ENCODE measurements at regions not wholly inside any gene's neighbourhood (a gene's known extent, or its start where the extent isn't known, plus 50 kb on each side); places are given as distances from the start of the nearest gene placed in this dataset.

- TF ChIP-seq YY1 (tag by site-specific recombination; IDR thresholded peaks at IDR 0.05) = 0 out of 2 replicates have a peak, but pooled peaks have one; percentile 1
- TF ChIP-seq ZFHX2 (tag by site-specific recombination; conservative IDR thresholded peaks at IDR 0.05) = peak; percentile 75; the same call in 1 of the 2 replicates
Measured at GRCh38 chr9:129459547-129460322, 161.2 kb downstream of the C9orf50 start (continued).

DNA sequence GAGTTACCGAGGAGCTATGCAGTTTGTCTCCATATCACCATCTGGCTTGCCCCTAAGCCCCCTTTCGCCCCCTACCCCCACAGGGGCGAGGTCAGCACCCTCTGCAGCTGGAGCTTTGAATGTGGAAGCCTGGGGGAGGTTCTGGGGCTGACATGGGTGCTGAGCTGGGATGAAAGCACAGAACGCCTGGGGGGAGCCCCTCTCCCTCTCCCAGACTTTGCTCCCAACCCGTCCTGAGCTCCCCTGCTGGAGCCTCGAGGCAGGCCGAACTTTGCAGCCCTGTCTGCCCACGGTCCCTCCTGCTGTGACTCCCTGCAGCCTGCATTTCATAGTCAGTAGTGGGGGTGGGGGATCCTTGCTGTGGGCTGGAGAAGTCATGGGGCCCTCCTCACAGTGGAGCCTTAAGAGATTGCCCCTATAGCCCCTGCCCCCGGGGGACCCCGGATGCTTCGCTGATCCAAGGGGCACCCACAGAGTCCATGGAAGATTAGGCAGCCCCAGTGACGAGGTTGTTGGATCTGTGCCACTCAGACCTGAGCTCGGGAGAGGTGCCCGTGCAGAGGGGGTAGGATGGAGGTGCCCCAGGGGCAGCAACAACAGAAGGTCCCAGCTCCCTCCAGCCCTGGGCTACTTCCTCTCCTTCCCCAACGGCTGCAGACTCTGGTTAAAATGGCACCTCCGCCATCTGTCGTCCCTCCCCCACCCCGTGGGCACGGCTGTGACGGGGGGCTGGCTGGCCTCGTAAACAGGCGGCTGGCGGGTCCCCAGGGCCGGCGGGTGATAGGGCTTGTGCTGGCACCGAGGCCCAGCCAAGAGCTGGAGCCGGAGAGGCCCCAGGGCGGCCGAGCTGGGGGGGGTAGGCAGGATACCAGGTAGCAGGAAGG, 162.0 kb downstream of the C9orf50 start:
- ChIA-PET POLR2A (interaction anchor here (0.6 to 3.3 kb wide), 3 partner anchors 37 to 281 kb away, joined by 3 to 56 read pairs (median 21); partner anchors contain the start of gene IER5L), CTCF (interaction anchor here (0.6 to 1.1 kb wide), 4 partner anchors 11 to 319 kb away, joined by 3 to 4 read pairs (median 3); no protein-coding TSS in a partner anchor)
- H3K36me3 ChIP-seq (ENCODE audit: control insufficient read depth in 2 of 2, insufficient read depth in 1 of 2, low read length in 2 of 2) = no peaks in the 10 kb centered on the region
- peak overlapping the region; percentile 1; the same call in 1 of the 2 replicates for H3K27ac ChIP-seq (ENCODE audit: extremely low read depth, low read depth, low read length)
- H3K4me1 ChIP-seq (ENCODE audit: control insufficient read depth, insufficient read depth, low read length) = peaks cover 23% of the 10 kb centered on the region
- no peak overlapping the region for H3K4me3 ChIP-seq (ENCODE audit: low read depth, low read length)
- H3K9me3 ChIP-seq (ENCODE audit: control insufficient read depth, insufficient read depth, low read depth, low read length) = no peaks in the 10 kb centered on the region
- peak; percentile 58 for TF ChIP-seq PRDM10 (tag by site-specific recombination; IDR thresholded peaks at IDR 0.05)
- peak; percentile 73 for TF ChIP-seq GLIS2 (tag by site-specific recombination; IDR thresholded peaks at IDR 0.05)
- TF ChIP-seq, protein P1, sequence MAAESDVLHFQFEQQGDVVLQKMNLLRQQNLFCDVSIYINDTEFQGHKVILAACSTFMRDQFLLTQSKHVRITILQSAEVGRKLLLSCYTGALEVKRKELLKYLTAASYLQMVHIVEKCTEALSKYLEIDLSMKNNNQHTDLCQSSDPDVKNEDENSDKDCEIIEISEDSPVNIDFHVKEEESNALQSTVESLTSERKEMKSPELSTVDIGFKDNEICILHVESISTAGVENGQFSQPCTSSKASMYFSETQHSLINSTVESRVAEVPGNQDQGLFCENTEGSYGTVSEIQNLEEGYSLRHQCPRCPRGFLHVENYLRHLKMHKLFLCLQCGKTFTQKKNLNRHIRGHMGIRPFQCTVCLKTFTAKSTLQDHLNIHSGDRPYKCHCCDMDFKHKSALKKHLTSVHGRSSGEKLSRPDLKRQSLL (tag by site-specific recombination; IDR thresholded peaks at IDR 0.05) = 0 out of 2 replicates have a peak, but pooled peaks have one; percentile 42
- no peak for TF ChIP-seq ZSCAN5A (tag by site-specific recombination; IDR thresholded peaks at IDR 0.05)
- peak; percentile 73 for TF ChIP-seq ZNF600 (tag by site-specific recombination; IDR thresholded peaks at IDR 0.05)
- TF ChIP-seq, protein P2, sequence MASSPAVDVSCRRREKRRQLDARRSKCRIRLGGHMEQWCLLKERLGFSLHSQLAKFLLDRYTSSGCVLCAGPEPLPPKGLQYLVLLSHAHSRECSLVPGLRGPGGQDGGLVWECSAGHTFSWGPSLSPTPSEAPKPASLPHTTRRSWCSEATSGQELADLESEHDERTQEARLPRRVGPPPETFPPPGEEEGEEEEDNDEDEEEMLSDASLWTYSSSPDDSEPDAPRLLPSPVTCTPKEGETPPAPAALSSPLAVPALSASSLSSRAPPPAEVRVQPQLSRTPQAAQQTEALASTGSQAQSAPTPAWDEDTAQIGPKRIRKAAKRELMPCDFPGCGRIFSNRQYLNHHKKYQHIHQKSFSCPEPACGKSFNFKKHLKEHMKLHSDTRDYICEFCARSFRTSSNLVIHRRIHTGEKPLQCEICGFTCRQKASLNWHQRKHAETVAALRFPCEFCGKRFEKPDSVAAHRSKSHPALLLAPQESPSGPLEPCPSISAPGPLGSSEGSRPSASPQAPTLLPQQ (tag by site-specific recombination; IDR thresholded peaks at IDR 0.05) = 0 out of 2 replicates have a peak, but pooled peaks have one; percentile 40
- peak; percentile 77 for TF ChIP-seq ZNF341 (tag by site-specific recombination; IDR thresholded peaks at IDR 0.05; ENCODE audit: low read depth)
- TF ChIP-seq, protein P3, sequence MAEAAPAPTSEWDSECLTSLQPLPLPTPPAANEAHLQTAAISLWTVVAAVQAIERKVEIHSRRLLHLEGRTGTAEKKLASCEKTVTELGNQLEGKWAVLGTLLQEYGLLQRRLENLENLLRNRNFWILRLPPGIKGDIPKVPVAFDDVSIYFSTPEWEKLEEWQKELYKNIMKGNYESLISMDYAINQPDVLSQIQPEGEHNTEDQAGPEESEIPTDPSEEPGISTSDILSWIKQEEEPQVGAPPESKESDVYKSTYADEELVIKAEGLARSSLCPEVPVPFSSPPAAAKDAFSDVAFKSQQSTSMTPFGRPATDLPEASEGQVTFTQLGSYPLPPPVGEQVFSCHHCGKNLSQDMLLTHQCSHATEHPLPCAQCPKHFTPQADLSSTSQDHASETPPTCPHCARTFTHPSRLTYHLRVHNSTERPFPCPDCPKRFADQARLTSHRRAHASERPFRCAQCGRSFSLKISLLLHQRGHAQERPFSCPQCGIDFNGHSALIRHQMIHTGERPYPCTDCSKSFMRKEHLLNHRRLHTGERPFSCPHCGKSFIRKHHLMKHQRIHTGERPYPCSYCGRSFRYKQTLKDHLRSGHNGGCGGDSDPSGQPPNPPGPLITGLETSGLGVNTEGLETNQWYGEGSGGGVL (tag by site-specific recombination; IDR thresholded peaks at IDR 0.05) = peak; percentile 21; the same call in 1 of the 2 replicates
- peak; percentile 35; the same call in 1 of the 2 replicates for TF ChIP-seq IKZF3 (tag by site-specific recombination; IDR thresholded peaks at IDR 0.05)
- no peak for TF ChIP-seq ZNF514 (tag by site-specific recombination; IDR thresholded peaks at IDR 0.05)
- TF ChIP-seq YY2 (tag by site-specific recombination; IDR thresholded peaks at IDR 0.05) = peak; percentile 43; the same call in 1 of the 2 replicates
- TF ChIP-seq ZNF174 (tag by site-specific recombination; IDR thresholded peaks at IDR 0.05) = no peak
- TF ChIP-seq ZIC2 (tag by site-specific recombination; IDR thresholded peaks at IDR 0.05) = peak; percentile 99
- TF ChIP-seq ZBTB49 (tag by site-specific recombination; IDR thresholded peaks at IDR 0.05; ENCODE audit: low read depth) = no peak
- peak; percentile 79 for TF ChIP-seq ZFHX2 (tag by site-specific recombination; conservative IDR thresholded peaks at IDR 0.05)
- TF ChIP-seq KLF17 (tag by site-specific recombination; IDR thresholded peaks at IDR 0.05) = no peak
